IMR-90 (cell line): ENCODE measurements at regions not wholly inside any gene's neighbourhood (a gene's known extent, or its start where the extent isn't known, plus 50 kb on each side); places are given as distances from the start of the nearest gene placed in this dataset.

ENCODE experiments used
- ATAC-seq: fragments of 200-7000 bp; cut with Tn5 transposase; 2 replicates; pipeline ENCODE4 v1.9.1; 2020; ENCODE audit warnings: low read depth, mild to moderate bottlenecking, moderate library complexity
- BruUV-seq: library from RNA; stranded (reverse); fragments of 400-500 nt; replicated peaks from 2 replicates; lab custom pipeline; 2021; lab: Mats Ljungman, UMichigan
- CTCF ChIA-PET: fragments of 300-600 bp; formaldehyde crosslinking; extraction: SDS; loops from one replicate; lab custom pipeline; 2021; ENCODE audit warnings: antibody characterized with exemption; lab: Yijun Ruan, JAX
- POLR2A ChIA-PET: fragments of 300-600 bp; sonication (Branson Sonifier 250); formaldehyde crosslinking; loops from one replicate; lab custom pipeline; 2022; ENCODE audit warnings: antibody characterized with exemption; ENCODE audit not compliant: unreplicated experiment; lab: Charles Lee
- DNase-seq: peaks from one replicate; pipeline ENCODE4 v3.0.0; 2013
- H2AFZ ChIP-seq: replicated peaks from 2 replicates; pipeline ENCODE3; 2013; ENCODE audit warnings: low read length, mild to moderate bottlenecking; ENCODE audit not compliant: poor library complexity
- H2AK5ac ChIP-seq: 2 replicates; pipeline ENCODE4 v1.6.1; 2013; ENCODE audit warnings: low read depth, low read length, inconsistent platforms
- H2AK9ac ChIP-seq: replicated peaks from 2 replicates; pipeline ENCODE3; 2013; ENCODE audit warnings: mild to moderate bottlenecking, low read depth, low read length, moderate library complexity; ENCODE audit not compliant: poor library complexity
- H2BK120ac ChIP-seq: 2 replicates; pipeline ENCODE4 v1.6.1; 2013; ENCODE audit warnings: low read depth, low read length, inconsistent platforms
- H2BK15ac ChIP-seq: 3 replicates; pipeline ENCODE4 v1.6.1; 2013; ENCODE audit warnings: low read depth, low read length, inconsistent platforms
- H2BK20ac ChIP-seq: 2 replicates; pipeline ENCODE4 v1.6.1; 2013; ENCODE audit warnings: low read depth, mild to moderate bottlenecking, inconsistent platforms, low read length, moderate library complexity
- H2BK5ac ChIP-seq: 2 replicates; pipeline ENCODE4 v1.6.1; 2013; ENCODE audit warnings: mild to moderate bottlenecking, low read depth, low read length, inconsistent platforms; ENCODE audit not compliant: poor library complexity, severe bottlenecking
- H3K14ac ChIP-seq: replicated peaks from 2 replicates; pipeline ENCODE4 v1.6.1; 2013; ENCODE audit warnings: low read depth, low read length, inconsistent platforms
- H3K18ac ChIP-seq: 2 replicates; pipeline ENCODE4 v1.6.1; 2013; ENCODE audit warnings: low read depth, low read length, control low read depth
- H3K23ac ChIP-seq: 2 replicates; pipeline ENCODE4 v1.6.1; 2013; ENCODE audit warnings: low read depth, low read length, inconsistent platforms
- H3K27ac ChIP-seq: 2 replicates; pipeline ENCODE4 v1.5.1; 2013; ENCODE audit warnings: mild to moderate bottlenecking, control low read depth, low read length; ENCODE audit not compliant: insufficient read depth
- H3K27me3 ChIP-seq: 2 replicates; pipeline ENCODE4 v1.6.1; 2013; ENCODE audit warnings: low read length; ENCODE audit not compliant: control insufficient read depth, insufficient read depth
- H3K36me3 ChIP-seq: 2 replicates; pipeline ENCODE4 v1.6.1; 2013; ENCODE audit warnings: low read length, mixed read lengths; ENCODE audit not compliant: control insufficient read depth, insufficient read depth
- H3K4ac ChIP-seq: 2 replicates; pipeline ENCODE4 v1.6.1; 2013; ENCODE audit warnings: low read depth, low read length, inconsistent platforms
- H3K4me1 ChIP-seq: 2 replicates; pipeline ENCODE4 v1.6.1; 2013; ENCODE audit warnings: low read length, mixed read lengths; ENCODE audit not compliant: control insufficient read depth, insufficient read depth
- H3K4me2 ChIP-seq: 2 replicates; pipeline ENCODE4 v1.6.1; 2013; ENCODE audit warnings: low read depth, mild to moderate bottlenecking, control low read depth, low read length, moderate library complexity
- H3K4me3 ChIP-seq: 2 replicates; pipeline ENCODE4 v1.5.1; 2013; ENCODE audit warnings: low read depth, mild to moderate bottlenecking, control low read depth, low read length, moderate library complexity; ENCODE audit not compliant: insufficient read depth
- H3K56ac ChIP-seq: 2 replicates; pipeline ENCODE4 v1.6.1; 2013; ENCODE audit warnings: low read length, inconsistent platforms; ENCODE audit not compliant: insufficient read depth; ENCODE audit errors: extremely low read depth
- H3K79me1 ChIP-seq, 2 experiments: 2 replicates each; pipeline ENCODE4 v1.6.1; 2013; ENCODE audit warnings: low read length in 2 of 2, inconsistent platforms in 1 of 2, low read depth in 1 of 2
- H3K9ac ChIP-seq: 2 replicates; pipeline ENCODE4 v1.6.1; 2013; ENCODE audit warnings: low read depth, low read length, control low read depth
- H3K9me1 ChIP-seq: 2 replicates; pipeline ENCODE4 v1.6.1; 2013; ENCODE audit warnings: low read length, inconsistent platforms; ENCODE audit not compliant: insufficient read depth
- H3K9me3 ChIP-seq: 2 replicates; pipeline ENCODE4 v1.6.1; 2013; ENCODE audit warnings: low read length; ENCODE audit not compliant: control insufficient read depth, insufficient read depth
- H4K20me1 ChIP-seq: 2 replicates; pipeline ENCODE4 v1.6.1; 2013; ENCODE audit warnings: low read length, inconsistent platforms; ENCODE audit not compliant: insufficient read depth
- H4K5ac ChIP-seq: 2 replicates; pipeline ENCODE4 v1.6.1; 2013; ENCODE audit warnings: mild to moderate bottlenecking, low read depth, low read length, control low read depth
- H4K8ac ChIP-seq, 2 experiments: 2 replicates each; pipeline ENCODE4 v1.6.1; 2013; ENCODE audit warnings: low read depth in 2 of 2, low read length in 2 of 2, control low read depth in 1 of 2, inconsistent platforms in 1 of 2
- H4K91ac ChIP-seq: 2 replicates; pipeline ENCODE4 v1.6.1; 2013; ENCODE audit warnings: low read depth, low read length, inconsistent platforms; ENCODE audit not compliant: insufficient read depth
- MAFK ChIP-seq: IDR thresholded peaks from 2 replicates; pipeline ENCODE4 v1.6.1; 2012; ENCODE audit warnings: low read depth, low read length, improper control_type of control experiment
- MAZ ChIP-seq: IDR thresholded peaks from 2 replicates; pipeline ENCODE4 v1.6.1; 2012; ENCODE audit warnings: low read depth, mild to moderate bottlenecking, low read length, improper control_type of control experiment, moderate library complexity, borderline replicate concordance
- WGBS, 2 experiments: methylation state at CpG; one replicate each; pipeline versions ENCODE4 v1.1.5 to v1.1.7; 2013; ENCODE audit warnings: missing lambda C conversion rate in 2 of 2; ENCODE audit not compliant: insufficient read length in 1 of 2; ENCODE audit errors: extremely low coverage in 2 of 2; 5-methylcytosine and 5-hydroxymethylcytosine counted together
- dilution Hi-C: fragments of 300-500 bp; cut with HindIII; formaldehyde crosslinking; loops from one replicate; pipeline ENCODE4 v1.14.3; 2018; ENCODE audit warnings: low sequenced_read_pairs; ENCODE audit not compliant: unreplicated experiment
- in situ Hi-C: fragments of 300-500 bp; cut with MboI; formaldehyde crosslinking; loops from 3 replicates; pipeline ENCODE4 v1.14.3; 2019; ENCODE audit warnings: low sequenced_read_pairs, inconsistent platforms, mixed read lengths
- intact Hi-C: fragments of 100-400 bp; cut with micrococcal nuclease; formaldehyde crosslinking; loops from 2 replicates; pipeline ENCODE4 v1.10.0; 2022

DNA sequence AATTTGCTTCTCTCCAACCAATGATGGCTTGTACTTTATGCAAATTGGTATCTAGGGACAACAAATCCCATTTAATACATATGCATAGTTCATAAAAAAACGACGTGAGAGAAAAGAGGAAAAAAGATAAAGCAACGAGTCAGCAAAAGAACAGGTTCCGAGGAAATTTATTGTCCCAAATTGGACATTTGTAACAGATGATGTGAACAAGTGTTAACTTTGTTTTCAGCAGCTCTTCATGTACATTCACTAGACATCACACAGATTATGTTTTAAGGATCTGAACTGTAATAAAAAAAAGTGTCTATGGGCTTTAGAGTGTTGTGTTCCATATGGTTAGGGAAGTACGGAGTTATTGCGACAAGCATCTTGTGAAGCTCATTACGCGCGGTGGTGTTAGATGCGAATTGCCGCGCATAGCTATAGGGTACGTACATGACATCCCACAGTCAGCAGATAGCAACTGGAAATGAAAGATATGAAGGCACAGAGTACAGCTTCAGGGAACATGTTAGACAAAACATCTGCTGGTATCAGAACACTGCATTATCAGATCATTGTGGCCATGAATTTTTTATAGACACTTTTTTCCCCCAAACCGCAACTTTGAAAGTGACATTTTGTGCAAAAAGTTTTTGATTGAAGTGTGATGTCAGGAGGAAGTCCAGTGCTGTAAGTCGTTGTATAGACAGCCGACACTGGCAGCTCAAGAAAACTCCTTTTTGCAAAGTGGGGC, 1073.1 kb upstream of the FANCL start:
- Histone ChIP-seq H3K14ac (no peak overlapping the region), H4K20me1 (no peaks in the 10 kb centered on the region), H2AK5ac (no peak overlapping the region), H2BK5ac (no peak overlapping the region), H4K5ac (no peak overlapping the region), H3K4me3 (no peak overlapping the region), H3K4ac (no peak overlapping the region), H2BK20ac (no peak overlapping the region), H3K27ac (no peak overlapping the region), H3K9me1 (no peaks in the 10 kb centered on the region), H4K91ac (no peak overlapping the region), H3K4me2 (no peak overlapping the region), H4K8ac (no peak overlapping the region), H3K27me3 (no peaks in the 10 kb centered on the region), H3K23ac (no peak overlapping the region), H3K9me3 (no peaks in the 10 kb centered on the region), H2BK120ac (no peak overlapping the region), H2BK15ac (no peak overlapping the region), H3K18ac (no peak overlapping the region), H3K9ac (no peak overlapping the region), H3K56ac (no peak overlapping the region), H2AFZ (no peak overlapping the region), H3K79me1 (no peaks in the 10 kb centered on the region), H3K36me3 (no peaks in the 10 kb centered on the region), H2AK9ac (no peak overlapping the region), H3K4me1 (no peaks in the 10 kb centered on the region)
- TF ChIP-seq MAZ (no peak), MAFK (peak; percentile 31; the same call in 1 of the 2 replicates)
- intact Hi-C loops (no loop called here), dilution Hi-C loops (no loop called here), in situ Hi-C loops (no loop called here)
- WGBS, 2 experiments: 45% methylated on average over 9 of the region's 16 CpGs; no CpG with 5 or more reads in 1 of the 2 experiments
- no peak for ATAC-seq
- BruUV-seq: no TSS peak
- POLR2A ChIA-PET: no interaction called here
- CTCF ChIA-PET: interaction anchor here (0.6 to 1.1 kb wide), 2 partner anchors 13 to 1225 kb away, joined by 3 read pairs; no protein-coding TSS in a partner anchor
- DNase-seq: no peak
